Epithelial cell of esophagus (primary cell): ENCODE measurements at regions not wholly inside any gene's neighbourhood (a gene's known extent, or its start where the extent isn't known, plus 50 kb on each side); places are given as distances from the start of the nearest gene placed in this dataset.
A peak's percentile ranks its signal among the peaks of the same experiment; 100 is the strongest.

ENCODE experiments used
- DNase-seq: peaks from one replicate; pipeline ENCODE4 v3.0.0; 2010; ENCODE audit warnings: low read depth
- H3K4me3 ChIP-seq: 2 replicates; pipeline ENCODE4 v1.5.1; 2011; ENCODE audit warnings: mild to moderate bottlenecking, low read length, control low read depth
- CTCF ChIP-seq: IDR thresholded peaks from 2 replicates; pipeline ENCODE4 v1.5.1; 2011; ENCODE audit warnings: low read depth, mild to moderate bottlenecking, low read length, control low read depth, inconsistent platforms; ENCODE audit not compliant: insufficient read depth; ENCODE audit errors: missing control alignments

DNA sequence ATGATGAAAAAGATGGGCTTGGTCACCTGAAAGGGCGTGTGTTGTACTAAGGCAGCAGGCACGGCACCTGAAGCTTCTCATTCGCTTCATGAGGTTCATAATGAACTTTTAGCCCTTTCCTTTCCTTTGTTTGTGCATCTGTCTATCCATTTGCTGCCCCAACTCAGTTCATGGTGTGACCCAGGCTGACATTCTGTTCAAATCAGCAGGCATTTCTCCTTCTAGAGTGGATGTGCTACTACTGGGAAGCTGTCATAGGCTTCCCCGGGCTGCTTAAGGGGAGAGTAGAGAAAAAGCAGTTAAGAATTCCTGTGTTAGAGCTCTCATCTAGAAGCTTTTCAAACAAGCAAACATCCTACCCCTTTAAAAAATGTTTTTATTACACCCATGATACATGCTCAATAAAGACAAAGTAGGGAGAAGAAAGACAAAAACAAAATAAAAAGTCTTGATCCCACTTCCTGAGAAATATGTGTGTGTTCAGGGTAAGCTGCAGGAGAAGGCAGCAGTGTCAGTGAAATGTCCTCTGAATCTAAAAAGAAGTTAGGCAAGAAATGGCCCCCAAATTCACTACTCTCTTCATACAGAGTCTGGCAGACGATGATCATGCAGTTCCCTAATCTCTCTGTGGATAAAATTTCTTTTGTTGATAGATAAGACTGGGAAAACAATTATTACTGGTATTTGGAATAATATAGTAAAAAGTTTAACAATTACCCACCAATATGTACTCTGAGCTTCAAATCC, 136.9 kb upstream of the PFN2 start:
- no peak overlapping the region for H3K4me3 ChIP-seq
- TF ChIP-seq CTCF = no peak
- no peak for DNase-seq

- no peak overlapping the region for H3K4me3 ChIP-seq
- TF ChIP-seq CTCF = no peak
- DNase-seq = peak; percentile 49
Measured at GRCh38 chr3:150106740-150107428, 136.2 kb upstream of the PFN2 start.

GRCh38 chr3:150105886-150106612, 135.4 kb upstream of the PFN2 start:
- TF ChIP-seq CTCF = no peak
- DNase-seq = no peak
- no peak overlapping the region for H3K4me3 ChIP-seq

DNA sequence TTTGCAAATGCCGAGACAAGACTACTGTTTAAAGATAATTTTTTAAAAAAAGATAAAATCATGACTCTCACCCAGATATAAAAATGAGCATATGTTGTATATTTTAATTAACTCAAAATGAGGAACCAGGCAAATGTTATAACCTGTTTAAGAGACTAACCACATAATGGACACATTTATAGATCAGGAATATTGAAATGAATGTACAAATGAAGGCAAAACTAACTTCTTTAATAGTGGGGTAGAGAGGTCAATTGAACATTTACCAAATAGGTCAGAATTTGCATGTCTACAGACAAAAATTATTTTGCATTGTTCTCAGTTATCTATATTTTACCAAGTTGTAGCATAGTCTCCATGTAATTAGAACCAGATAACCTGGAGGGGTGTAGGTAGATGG, 134.3 kb upstream of the PFN2 start:
- TF ChIP-seq CTCF = no peak
- DNase-seq = no peak

GRCh38 chr3:150104564-150104963, 133.9 kb upstream of the PFN2 start:
- TF ChIP-seq CTCF = no peak
- no peak overlapping the region for H3K4me3 ChIP-seq
- no peak for DNase-seq

More for the DNA sequence above, 134.3 kb upstream of the PFN2 start:
- no peak overlapping the region for H3K4me3 ChIP-seq

DNA sequence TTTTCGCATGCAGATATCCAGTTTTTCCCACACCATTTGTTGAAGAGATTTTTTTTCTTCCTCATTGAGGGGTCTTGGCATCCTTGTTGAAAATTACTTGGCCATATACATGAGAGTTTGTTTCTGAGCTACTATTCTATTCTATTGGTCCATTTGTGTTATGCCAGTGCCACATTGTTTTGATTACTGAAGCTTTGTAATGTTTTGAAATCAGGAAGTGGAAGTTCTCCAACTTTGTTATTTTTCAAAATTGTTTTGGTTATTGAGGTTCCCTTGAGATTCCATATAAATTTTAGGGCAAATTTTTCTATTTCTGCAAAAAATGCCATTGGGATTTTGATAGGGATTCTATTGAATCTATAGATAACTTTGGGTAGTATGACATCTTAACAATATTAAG, 130.3 kb upstream of the PFN2 start:
- H3K4me3 ChIP-seq = no peak overlapping the region
- no peak for DNase-seq
- TF ChIP-seq CTCF = no peak

DNA sequence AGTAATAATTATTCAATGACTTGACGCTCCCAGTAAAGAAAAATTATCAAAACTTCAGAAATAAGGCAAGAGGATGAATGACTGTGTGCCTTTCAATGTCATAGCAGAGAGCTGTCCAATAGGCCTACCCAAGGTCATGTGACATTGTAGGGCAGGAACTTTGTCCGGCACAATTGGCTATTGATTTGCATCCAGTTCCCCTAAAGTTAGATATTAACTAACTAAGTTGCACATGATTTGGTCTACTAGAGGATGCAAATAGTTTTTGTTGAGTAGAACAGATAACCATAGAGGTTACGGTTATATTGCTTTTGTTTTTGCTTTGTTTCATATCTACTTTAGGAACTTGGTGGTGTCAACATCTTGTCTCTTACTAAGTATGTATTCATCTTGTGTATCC, 127.9 kb upstream of the PFN2 start:
- no peak for TF ChIP-seq CTCF
- H3K4me3 ChIP-seq = no peak overlapping the region
- no peak for DNase-seq
